GM12875 (cell line): ENCODE measurements at regions not wholly inside any gene's neighbourhood (a gene's known extent, or its start where the extent isn't known, plus 50 kb on each side); places are given as distances from the start of the nearest gene placed in this dataset.

Experiments used
- H3K4me3 ChIP-seq: one replicate; pipeline ENCODE4 v1.5.1; 2011; ENCODE audit warnings: low read depth, low read length, control low read depth
- TF ChIP-seq, protein P1 (sequence below): IDR thresholded peaks from 2 replicates; pipeline ENCODE4 v1.5.1; 2011; ENCODE audit warnings: low read depth, mild to moderate bottlenecking, control low read depth, inconsistent platforms, low read length, moderate library complexity, borderline replicate concordance; ENCODE audit not compliant: insufficient read depth

- TF ChIP-seq, protein P1, sequence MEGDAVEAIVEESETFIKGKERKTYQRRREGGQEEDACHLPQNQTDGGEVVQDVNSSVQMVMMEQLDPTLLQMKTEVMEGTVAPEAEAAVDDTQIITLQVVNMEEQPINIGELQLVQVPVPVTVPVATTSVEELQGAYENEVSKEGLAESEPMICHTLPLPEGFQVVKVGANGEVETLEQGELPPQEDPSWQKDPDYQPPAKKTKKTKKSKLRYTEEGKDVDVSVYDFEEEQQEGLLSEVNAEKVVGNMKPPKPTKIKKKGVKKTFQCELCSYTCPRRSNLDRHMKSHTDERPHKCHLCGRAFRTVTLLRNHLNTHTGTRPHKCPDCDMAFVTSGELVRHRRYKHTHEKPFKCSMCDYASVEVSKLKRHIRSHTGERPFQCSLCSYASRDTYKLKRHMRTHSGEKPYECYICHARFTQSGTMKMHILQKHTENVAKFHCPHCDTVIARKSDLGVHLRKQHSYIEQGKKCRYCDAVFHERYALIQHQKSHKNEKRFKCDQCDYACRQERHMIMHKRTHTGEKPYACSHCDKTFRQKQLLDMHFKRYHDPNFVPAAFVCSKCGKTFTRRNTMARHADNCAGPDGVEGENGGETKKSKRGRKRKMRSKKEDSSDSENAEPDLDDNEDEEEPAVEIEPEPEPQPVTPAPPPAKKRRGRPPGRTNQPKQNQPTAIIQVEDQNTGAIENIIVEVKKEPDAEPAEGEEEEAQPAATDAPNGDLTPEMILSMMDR, result no peak
- no peak overlapping the region for H3K4me3 ChIP-seq
These were observed 291.2 kb downstream of the SS18 start for GRCh38 chr18:25799231-25799630.

DNA sequence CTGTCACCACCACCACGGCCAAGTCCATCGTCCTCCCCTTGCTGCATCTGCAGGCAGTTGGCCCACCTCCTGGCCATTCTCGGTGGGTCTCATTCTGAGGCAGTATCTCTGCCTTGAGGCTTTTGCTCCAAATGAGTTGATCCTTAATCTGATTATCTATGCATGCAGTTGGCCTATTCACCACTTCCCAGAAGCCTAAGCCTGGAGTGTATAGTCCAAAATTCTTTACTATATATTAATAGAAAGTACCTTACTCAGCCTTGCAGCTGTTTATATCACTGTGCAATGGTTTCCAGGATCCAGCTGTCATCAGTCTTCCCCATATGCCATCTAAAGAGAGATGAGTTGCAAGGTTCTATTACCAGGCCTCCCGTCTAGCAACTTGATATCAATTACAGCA, 292.4 kb downstream of the SS18 start:
- H3K4me3 ChIP-seq, result no peak overlapping the region
- TF ChIP-seq, protein P1, result no peak

DNA sequence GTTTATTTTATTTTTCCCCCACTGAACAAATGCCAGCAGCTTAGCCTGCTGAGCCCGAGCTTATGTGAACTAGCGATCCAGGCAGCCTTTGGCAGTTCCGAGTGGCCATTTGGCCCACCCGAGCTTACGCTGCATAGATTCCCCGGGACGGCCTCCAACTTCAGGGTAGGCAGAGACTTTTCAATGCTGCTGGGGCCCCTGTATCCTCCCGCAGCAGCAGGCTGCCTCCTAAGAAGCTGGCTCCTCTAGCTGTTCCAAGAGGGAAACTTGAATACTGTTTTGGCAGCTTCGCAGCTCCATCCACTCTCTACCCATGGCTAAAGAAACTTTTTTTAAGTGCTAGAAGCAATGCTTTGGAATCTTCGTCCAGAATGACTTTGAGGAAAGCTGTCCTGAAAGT, 295.2 kb downstream of the SS18 start:
- no peak overlapping the region for H3K4me3 ChIP-seq
- TF ChIP-seq, protein P1, result no peak

DNA sequence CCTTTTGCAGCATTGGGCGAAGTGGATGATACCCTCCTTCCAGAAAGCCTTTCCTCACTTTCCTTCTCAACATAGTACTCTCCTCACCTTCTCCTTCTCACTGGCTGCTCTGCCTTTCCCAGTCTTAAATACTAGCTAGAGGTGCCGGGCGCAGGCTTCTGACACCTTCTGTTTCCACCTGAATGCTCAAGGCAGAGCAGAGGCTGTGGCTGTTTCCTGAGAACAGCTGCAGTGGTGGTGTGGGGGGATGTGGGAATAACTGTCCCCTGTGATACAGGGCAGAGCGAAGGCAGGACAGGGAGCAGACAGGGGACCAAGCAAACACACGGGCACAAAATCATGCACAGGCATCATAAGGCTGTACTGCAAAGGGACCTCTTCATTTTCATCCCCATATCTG, 303.1 kb downstream of the SS18 start:
- no peak overlapping the region for H3K4me3 ChIP-seq
- TF ChIP-seq, protein P1, result no peak

DNA sequence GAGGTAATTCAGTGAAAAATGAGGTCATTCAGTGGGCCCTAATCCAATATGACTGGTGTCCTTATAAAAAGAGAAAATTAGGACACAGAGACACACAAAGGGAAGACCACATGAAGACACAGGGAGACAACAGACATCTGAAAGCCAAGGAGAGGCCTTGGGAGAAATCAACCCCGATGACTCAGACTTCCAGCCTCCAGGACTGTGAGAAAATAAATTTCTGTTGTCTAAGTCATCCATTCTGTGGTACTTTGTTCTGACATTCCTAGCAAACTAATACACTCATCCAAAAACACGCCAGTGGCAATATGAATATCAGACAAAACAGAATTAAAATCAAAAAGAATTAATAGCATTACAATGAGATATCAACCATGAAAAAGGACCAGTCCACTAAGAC, 303.7 kb downstream of the SS18 start:
- no peak overlapping the region for H3K4me3 ChIP-seq
- TF ChIP-seq, protein P1, result no peak

DNA sequence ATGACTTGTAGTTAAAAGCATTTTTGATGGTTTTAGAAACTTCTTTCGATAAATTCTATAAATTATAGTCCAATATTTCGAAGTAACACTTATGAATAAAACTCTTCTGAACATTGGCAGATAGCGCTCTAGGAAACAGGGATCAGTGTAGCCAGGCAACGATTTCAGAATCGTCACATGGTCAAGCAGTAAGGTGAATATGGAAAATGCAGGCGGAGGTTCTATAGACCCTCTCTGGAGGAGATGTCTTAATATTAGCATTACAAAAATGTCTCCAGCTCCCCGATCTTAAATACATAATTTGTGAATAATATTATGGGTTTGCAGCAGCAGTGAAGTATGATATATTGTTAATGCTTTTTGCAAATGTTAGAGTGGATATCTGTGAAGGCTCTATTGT, 310.3 kb downstream of the SS18 start:
- TF ChIP-seq, protein P1, result no peak
- H3K4me3 ChIP-seq, result no peak overlapping the region

DNA sequence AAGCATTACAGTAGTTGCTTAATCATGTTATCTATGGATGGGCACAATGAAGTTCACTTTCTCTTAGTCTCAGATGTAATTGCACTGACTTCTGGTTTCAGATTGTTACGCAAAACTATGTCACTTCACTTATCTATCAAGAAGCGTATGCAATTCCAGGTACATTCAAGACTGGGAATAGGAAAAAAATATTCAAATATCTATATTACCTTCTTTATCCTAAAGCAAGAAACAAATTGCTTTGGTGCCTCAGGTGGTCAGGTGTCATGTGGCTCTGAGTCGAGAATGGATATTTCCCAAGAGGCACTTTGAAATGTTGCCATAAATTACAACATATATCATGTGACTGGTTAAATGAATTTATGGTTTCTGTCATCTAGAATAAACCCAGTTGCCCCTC, 318.6 kb downstream of the SS18 start:
- H3K4me3 ChIP-seq, result no peak overlapping the region
- TF ChIP-seq, protein P1, result no peak
